Activated T-helper 2 cell treated with anti-CD3 and anti-CD28 coated beads, Interferon-gamma antibody, Interleukin-2, Interleukin-4, amounts not matched to agents 10 μg/mL and 5 μg/mL and 100 μg/mL, durations not matched to agents 14 hours and 24 hours and 36 hours (primary cell): ENCODE measurements at regions not wholly inside any gene's neighbourhood (a gene's known extent, or its start where the extent isn't known, plus 50 kb on each side); places are given as distances from the start of the nearest gene placed in this dataset.

Experiments used
- DNase-seq: peaks from one replicate; pipeline ENCODE4 v3.0.0; 2021; ENCODE audit warnings: low spot score
- H3K27ac Mint-ChIP-seq: one replicate; pipeline ENCODE4 v1.8.0; 2021; ENCODE audit warnings: mixed read lengths
- H3K27me3 Mint-ChIP-seq: one replicate; pipeline ENCODE4 v1.8.0; 2021; ENCODE audit warnings: low read depth, mixed read lengths
- H3K36me3 Mint-ChIP-seq: one replicate; pipeline ENCODE4 v1.8.0; 2021; ENCODE audit warnings: low read depth, mixed read lengths
- H3K4me1 Mint-ChIP-seq: one replicate; pipeline ENCODE4 v1.8.0; 2021; ENCODE audit warnings: low read depth, mixed read lengths
- H3K4me3 Mint-ChIP-seq: one replicate; pipeline ENCODE4 v1.8.0; 2021; ENCODE audit warnings: low read depth, mild to moderate bottlenecking, moderate library complexity, mixed read lengths
- H3K9me3 Mint-ChIP-seq: one replicate; pipeline ENCODE4 v1.8.0; 2021; ENCODE audit warnings: mixed read lengths
- intact Hi-C: fragments of 100-400 bp; cut with micrococcal nuclease; formaldehyde crosslinking; loops from one replicate; pipeline ENCODE4 v1.15.1; 2023

GRCh38 chr17:36756695-36757094, 155.3 kb downstream of the MRM1 start:
- H3K4me3 Mint-ChIP-seq = no peak overlapping the region
- no peaks in the 10 kb centered on the region for H3K27me3 Mint-ChIP-seq
- H3K36me3 Mint-ChIP-seq = no peaks in the 10 kb centered on the region
- no peaks in the 10 kb centered on the region for H3K9me3 Mint-ChIP-seq
- intact Hi-C loops = no loop called here
- no peak for DNase-seq
- H3K4me1 Mint-ChIP-seq = no peaks in the 10 kb centered on the region
- H3K27ac Mint-ChIP-seq = no peak overlapping the region

GRCh38 chr17:36760425-36760824, 159.0 kb downstream of the MRM1 start:
- Mint-ChIP-seq H3K4me1 (peaks cover 15% of the 10 kb centered on the region), H3K4me3 (no peak overlapping the region), H3K27ac (no peak overlapping the region), H3K27me3 (no peaks in the 10 kb centered on the region), H3K9me3 (no peaks in the 10 kb centered on the region), H3K36me3 (no peaks in the 10 kb centered on the region)
- intact Hi-C loops = no loop called here
- no peak for DNase-seq

- H3K36me3 Mint-ChIP-seq = no peaks in the 10 kb centered on the region
- no peak overlapping the region for H3K4me3 Mint-ChIP-seq
- no peak overlapping the region for H3K27ac Mint-ChIP-seq
- DNase-seq = no peak
- intact Hi-C loops = no loop called here
- H3K4me1 Mint-ChIP-seq = peaks cover 15% of the 10 kb centered on the region
- H3K9me3 Mint-ChIP-seq = no peaks in the 10 kb centered on the region
- H3K27me3 Mint-ChIP-seq = no peaks in the 10 kb centered on the region
These were observed 160.0 kb downstream of the MRM1 start for GRCh38 chr17:36761203-36761950.

GRCh38 chr17:36765436-36766043, 164.2 kb downstream of the MRM1 start:
- intact Hi-C loops = no loop called here
- Mint-ChIP-seq H3K4me1 (peaks cover 15% of the 10 kb centered on the region), H3K27me3 (no peaks in the 10 kb centered on the region), H3K4me3 (no peak overlapping the region), H3K9me3 (no peaks in the 10 kb centered on the region), H3K36me3 (no peaks in the 10 kb centered on the region), H3K27ac (no peak overlapping the region)
- DNase-seq = no peak

GRCh38 chr17:36768394-36768793, 167.0 kb downstream of the MRM1 start:
- H3K4me1 Mint-ChIP-seq = peaks cover 4% of the 10 kb centered on the region
- peaks cover 19% of the 10 kb centered on the region for H3K27me3 Mint-ChIP-seq
- DNase-seq = no peak
- no peak overlapping the region for H3K27ac Mint-ChIP-seq
- intact Hi-C loops = no loop called here
- H3K4me3 Mint-ChIP-seq = no peak overlapping the region
- no peaks in the 10 kb centered on the region for H3K9me3 Mint-ChIP-seq
- H3K36me3 Mint-ChIP-seq = no peaks in the 10 kb centered on the region

- DNase-seq = no peak
- no peaks in the 10 kb centered on the region for H3K36me3 Mint-ChIP-seq
- H3K9me3 Mint-ChIP-seq = no peaks in the 10 kb centered on the region
- H3K27me3 Mint-ChIP-seq = peaks cover 27% of the 10 kb centered on the region
- intact Hi-C loops = no loop called here
- H3K4me1 Mint-ChIP-seq = no peaks in the 10 kb centered on the region
- H3K27ac Mint-ChIP-seq = no peak overlapping the region
- H3K4me3 Mint-ChIP-seq = no peak overlapping the region
These were observed 164.2 kb upstream of the LHX1 start for GRCh38 chr17:36773039-36773438.

GRCh38 chr17:36777118-36777517, 160.2 kb upstream of the LHX1 start:
- DNase-seq = no peak
- no peak overlapping the region for H3K4me3 Mint-ChIP-seq
- peaks cover 19% of the 10 kb centered on the region for H3K27me3 Mint-ChIP-seq
- no peaks in the 10 kb centered on the region for H3K9me3 Mint-ChIP-seq
- intact Hi-C loops = no loop called here
- no peaks in the 10 kb centered on the region for H3K36me3 Mint-ChIP-seq
- H3K27ac Mint-ChIP-seq = no peak overlapping the region
- H3K4me1 Mint-ChIP-seq = no peaks in the 10 kb centered on the region

GRCh38 chr17:36778448-36778847, 158.8 kb upstream of the LHX1 start:
- Mint-ChIP-seq H3K27me3 (peaks cover 8% of the 10 kb centered on the region), H3K4me3 (no peak overlapping the region), H3K9me3 (no peaks in the 10 kb centered on the region), H3K27ac (no peak overlapping the region), H3K4me1 (no peaks in the 10 kb centered on the region), H3K36me3 (no peaks in the 10 kb centered on the region)
- DNase-seq = no peak
- intact Hi-C loops = no loop called here

- Mint-ChIP-seq H3K27me3 (peaks cover 2% of the 10 kb centered on the region), H3K4me3 (no peak overlapping the region), H3K9me3 (no peaks in the 10 kb centered on the region), H3K4me1 (no peaks in the 10 kb centered on the region), H3K27ac (no peak overlapping the region), H3K36me3 (no peaks in the 10 kb centered on the region)
- no peak for DNase-seq
- intact Hi-C loops = no loop called here
These were observed 157.7 kb upstream of the LHX1 start for GRCh38 chr17:36779550-36779949.

GRCh38 chr17:36784633-36785032, 152.6 kb upstream of the LHX1 start:
- H3K36me3 Mint-ChIP-seq = no peaks in the 10 kb centered on the region
- intact Hi-C loops = no loop called here
- no peaks in the 10 kb centered on the region for H3K4me1 Mint-ChIP-seq
- no peak for DNase-seq
- H3K27ac Mint-ChIP-seq = no peak overlapping the region
- H3K27me3 Mint-ChIP-seq = peaks cover 4% of the 10 kb centered on the region
- H3K4me3 Mint-ChIP-seq = no peak overlapping the region
- no peaks in the 10 kb centered on the region for H3K9me3 Mint-ChIP-seq

GRCh38 chr17:36786867-36787266, 150.4 kb upstream of the LHX1 start:
- no peak overlapping the region for H3K27ac Mint-ChIP-seq
- intact Hi-C loops = no loop called here
- peaks cover 23% of the 10 kb centered on the region for H3K27me3 Mint-ChIP-seq
- H3K4me3 Mint-ChIP-seq = no peak overlapping the region
- no peaks in the 10 kb centered on the region for H3K4me1 Mint-ChIP-seq
- H3K36me3 Mint-ChIP-seq = no peaks in the 10 kb centered on the region
- no peaks in the 10 kb centered on the region for H3K9me3 Mint-ChIP-seq
- DNase-seq = no peak

GRCh38 chr17:36791150-36791941, 145.9 kb upstream of the LHX1 start:
- intact Hi-C loops = no loop called here

GRCh38 chr17:36791942-36792475, 145.3 kb upstream of the LHX1 start:
- intact Hi-C loops = no loop called here
- Mint-ChIP-seq H3K9me3 (no peaks in the 10 kb centered on the region), H3K4me1 (no peaks in the 10 kb centered on the region), H3K36me3 (no peaks in the 10 kb centered on the region), H3K27me3 (peaks cover 39% of the 10 kb centered on the region), H3K27ac (no peak overlapping the region), H3K4me3 (no peak overlapping the region)
- DNase-seq = no peak

More at GRCh38 chr17:36791150-36791941, 145.9 kb upstream of the LHX1 start:
- no peak for DNase-seq
- no peaks in the 10 kb centered on the region for H3K9me3 Mint-ChIP-seq
- no peak overlapping the region for H3K27ac Mint-ChIP-seq
- H3K4me3 Mint-ChIP-seq = no peak overlapping the region
- peaks cover 41% of the 10 kb centered on the region for H3K27me3 Mint-ChIP-seq
- no peaks in the 10 kb centered on the region for H3K36me3 Mint-ChIP-seq
- no peaks in the 10 kb centered on the region for H3K4me1 Mint-ChIP-seq
